H1 (cell line): ENCODE measurements at regions not wholly inside any gene's neighbourhood (a gene's known extent, or its start where the extent isn't known, plus 50 kb on each side); places are given as distances from the start of the nearest gene placed in this dataset.

Source experiments
- CTCF ChIA-PET: fragments of 300-600 bp; sonication (Branson Sonifier 250); formaldehyde crosslinking; loops from one replicate; lab custom pipeline; 2021; ENCODE audit not compliant: partially characterized antibody; lab: Charles Lee
- POLR2A ChIA-PET: fragments of 300-600 bp; sonication (Branson Sonifier 250); formaldehyde crosslinking; loops from one replicate; lab custom pipeline; 2021; ENCODE audit warnings: inconsistent platforms; ENCODE audit not compliant: partially characterized antibody; lab: Charles Lee
- DNase-seq, 2 experiments: peaks; one replicate each; pipeline versions ENCODE4 v3.0.0 to v3.0.0-alpha.2; 2010 to 2022; ENCODE audit warnings: low spot score in 2 of 2, low read depth in 1 of 2, mixed read lengths in 1 of 2
- FAIRE-seq: peaks from 2 replicates; lab custom pipeline; 2011; peaks lifted over from hg19 to GRCh38; lab: Jason Lieb, UNC
- H2AFZ ChIP-seq: 2 replicates; pipeline ENCODE4 v1.8.1; 2012; ENCODE audit warnings: low read length, inconsistent platforms
- H2AK5ac ChIP-seq: 2 replicates; pipeline ENCODE4 v1.6.1; 2013; ENCODE audit warnings: low read depth, low read length
- H2BK120ac ChIP-seq: replicated peaks from 2 replicates; pipeline ENCODE3; 2013; ENCODE audit warnings: low read depth, low read length, inconsistent platforms
- H2BK12ac ChIP-seq: 2 replicates; pipeline ENCODE4 v1.6.1; 2013; ENCODE audit warnings: low read depth, low read length
- H2BK15ac ChIP-seq: 2 replicates; pipeline ENCODE4 v1.6.1; 2013; ENCODE audit warnings: low read length
- H2BK20ac ChIP-seq: 2 replicates; pipeline ENCODE4 v1.6.1; 2013; ENCODE audit warnings: low read length
- H2BK5ac ChIP-seq: 2 replicates; pipeline ENCODE4 v1.6.1; 2013; ENCODE audit warnings: low read depth, low read length
- H3K14ac ChIP-seq: 2 replicates; pipeline ENCODE4 v1.6.1; 2013; ENCODE audit warnings: inconsistent platforms; ENCODE audit not compliant: insufficient read length
- H3K18ac ChIP-seq: 2 replicates; pipeline ENCODE4 v1.6.1; 2013; ENCODE audit warnings: low read length; ENCODE audit errors: extremely low read depth
- H3K23ac ChIP-seq: 2 replicates; pipeline ENCODE4 v1.6.1; 2013; ENCODE audit warnings: inconsistent platforms; ENCODE audit not compliant: insufficient read length
- H3K23me2 ChIP-seq: 2 replicates; pipeline ENCODE4 v1.6.1; 2013; ENCODE audit warnings: low read depth, low read length
- H3K27ac ChIP-seq: 2 replicates; pipeline ENCODE4 v1.6.1; 2011; ENCODE audit warnings: low read depth, low read length, inconsistent platforms
- H3K27me3 ChIP-seq, 4 experiments: replicated peaks in 1 of 4; 1 replicate in 1 of 4; 2 replicates in 3 of 4; pipeline versions ENCODE4 v1.6.1 to v1.8.1; 2011 to 2013; ENCODE audit warnings: low read length in 3 of 4, mild to moderate bottlenecking in 3 of 4, inconsistent platforms in 2 of 4, mixed read lengths in 2 of 4, moderate library complexity in 1 of 4; ENCODE audit not compliant: control insufficient read depth in 3 of 4, insufficient read depth in 3 of 4; ENCODE audit errors: extremely low read depth in 1 of 4
- H3K36me3 ChIP-seq, 4 experiments: 2 replicates each; pipeline versions ENCODE4 v1.6.1 to v1.8.1; 2011 to 2013; ENCODE audit warnings: mild to moderate bottlenecking in 4 of 4, low read length in 3 of 4, moderate library complexity in 2 of 4, control low read depth in 1 of 4, inconsistent platforms in 1 of 4; ENCODE audit not compliant: insufficient read depth in 4 of 4, control insufficient read depth in 2 of 4
- H3K4ac ChIP-seq: replicated peaks from 2 replicates; pipeline ENCODE3; 2013; ENCODE audit warnings: low read length, low read depth, mixed read lengths, inconsistent platforms; ENCODE audit not compliant: insufficient read length
- H3K4me1 ChIP-seq, 4 experiments: replicated peaks in 1 of 4; 1 replicate in 1 of 4; 2 replicates in 3 of 4; pipeline versions ENCODE4 v1.6.1 to v1.8.1; 2011 to 2013; ENCODE audit warnings: low read length in 3 of 4, inconsistent platforms in 2 of 4, mixed read lengths in 1 of 4; ENCODE audit not compliant: insufficient read depth in 4 of 4, control insufficient read depth in 3 of 4
- H3K4me2 ChIP-seq, 2 experiments: 2 replicates each; pipeline versions ENCODE4 v1.6.1 to v1.8.1; 2011 to 2013; ENCODE audit warnings: low read depth in 2 of 2, low read length in 2 of 2, control low read depth in 1 of 2, inconsistent platforms in 1 of 2, mild to moderate bottlenecking in 1 of 2; ENCODE audit not compliant: insufficient read depth in 1 of 2
- H3K4me3 ChIP-seq, 4 experiments: fragments of 200-600, 300-600 bp in 1 of 4; sonication (generic), shearing (Covaris generic), sonication (Bioruptor Twin) in 1 of 4; 2 replicates each; pipeline versions ENCODE4 v1.5.1 to v1.8.1; 2011 to 2016; ENCODE audit warnings: low read length in 4 of 4, low read depth in 3 of 4, control low read depth in 2 of 4, inconsistent platforms in 2 of 4, mild to moderate bottlenecking in 2 of 4, mixed read lengths in 1 of 4, moderate library complexity in 1 of 4; ENCODE audit not compliant: insufficient read depth in 2 of 4; ENCODE audit errors: extremely low read depth in 1 of 4
- H3K56ac ChIP-seq: replicated peaks from 2 replicates; pipeline ENCODE3; 2013; ENCODE audit warnings: low read depth, mild to moderate bottlenecking, mixed read lengths, low read length, inconsistent platforms; ENCODE audit not compliant: insufficient read length
- H3K79me1 ChIP-seq: 2 replicates; pipeline ENCODE4 v1.6.1; 2013; ENCODE audit warnings: low read depth, low read length, control low read depth
- H3K79me2 ChIP-seq, 2 experiments: 2 replicates each; pipeline versions ENCODE4 v1.6.1 to v1.8.1; 2012 to 2013; ENCODE audit warnings: low read length in 2 of 2, mild to moderate bottlenecking in 2 of 2, inconsistent platforms in 1 of 2; ENCODE audit not compliant: insufficient read depth in 2 of 2, control insufficient read depth in 1 of 2
- H3K9ac ChIP-seq, 4 experiments: replicated peaks in 1 of 4; 1 replicate in 1 of 4; 2 replicates in 3 of 4; pipeline versions ENCODE4 v1.6.1 to v1.8.1; 2011 to 2013; ENCODE audit warnings: low read depth in 3 of 4, low read length in 3 of 4, control low read depth in 2 of 4, mild to moderate bottlenecking in 2 of 4, moderate library complexity in 2 of 4, inconsistent platforms in 1 of 4; ENCODE audit errors: extremely low read depth in 1 of 4
- H3K9me3 ChIP-seq, 2 experiments: 2 replicates each; pipeline versions ENCODE4 v1.6.1 to v1.8.1; 2012 to 2013; ENCODE audit warnings: mild to moderate bottlenecking in 2 of 2, moderate library complexity in 2 of 2, control low read depth in 1 of 2, inconsistent platforms in 1 of 2, low read depth in 1 of 2, low read length in 1 of 2, mixed read lengths in 1 of 2; ENCODE audit not compliant: insufficient read depth in 2 of 2
- H4K20me1 ChIP-seq, 2 experiments: replicated peaks in 1 of 2; 2 replicates each; pipeline versions ENCODE3 to v1.8.1; 2011 to 2013; ENCODE audit warnings: inconsistent platforms in 2 of 2, low read length in 2 of 2, mild to moderate bottlenecking in 1 of 2; ENCODE audit not compliant: insufficient read depth in 2 of 2, control insufficient read depth in 1 of 2
- H4K5ac ChIP-seq: 2 replicates; pipeline ENCODE4 v1.6.1; 2013; ENCODE audit warnings: low read length, low read depth, mixed read lengths, inconsistent platforms; ENCODE audit not compliant: insufficient read length
- H4K8ac ChIP-seq: 2 replicates; pipeline ENCODE4 v1.8.0; 2013; ENCODE audit warnings: mild to moderate bottlenecking, moderate library complexity, low read length, inconsistent platforms; ENCODE audit not compliant: insufficient read depth; ENCODE audit errors: extremely low read depth
- H4K91ac ChIP-seq: replicated peaks from 2 replicates; pipeline ENCODE3; 2013; ENCODE audit warnings: low read length, mixed read lengths, inconsistent platforms; ENCODE audit not compliant: insufficient read length
- POLR2A ChIP-seq, 2 experiments: IDR thresholded peaks; 1 replicate in 1 of 2; 2 replicates in 1 of 2; pipeline ENCODE4 v1.6.1; 2011; ENCODE audit warnings: low read depth in 2 of 2, low read length in 2 of 2, mild to moderate bottlenecking in 2 of 2; ENCODE audit errors: control extremely low read depth in 1 of 2
- RAD21 ChIP-seq, 2 experiments: IDR thresholded peaks in 1 of 2; conservative IDR thresholded peaks in 1 of 2; 2 replicates each; pipeline ENCODE4 v1.6.1; 2011; ENCODE audit warnings: low read depth in 2 of 2, low read length in 2 of 2, improper control_type of control experiment in 1 of 2, inconsistent platforms in 1 of 2, mild to moderate bottlenecking in 1 of 2, moderate library complexity in 1 of 2
- WGBS, 2 experiments: shearing (Covaris generic) in 1 of 2; methylation state at CpG; one replicate each; pipeline versions ENCODE4 v1.1.6 to v1.1.7; 2013 to 2015; ENCODE audit warnings: low lambda C conversion rate in 2 of 2, mixed read lengths in 2 of 2, inconsistent platforms in 1 of 2, low coverage in 1 of 2, missing lambda C conversion rate in 1 of 2; ENCODE audit not compliant: insufficient replicate concordance in 2 of 2, insufficient coverage in 1 of 2, insufficient read length in 1 of 2; ENCODE audit errors: extremely low coverage in 1 of 2, missing lambda C conversion rate in 1 of 2; 5-methylcytosine and 5-hydroxymethylcytosine counted together

DNA sequence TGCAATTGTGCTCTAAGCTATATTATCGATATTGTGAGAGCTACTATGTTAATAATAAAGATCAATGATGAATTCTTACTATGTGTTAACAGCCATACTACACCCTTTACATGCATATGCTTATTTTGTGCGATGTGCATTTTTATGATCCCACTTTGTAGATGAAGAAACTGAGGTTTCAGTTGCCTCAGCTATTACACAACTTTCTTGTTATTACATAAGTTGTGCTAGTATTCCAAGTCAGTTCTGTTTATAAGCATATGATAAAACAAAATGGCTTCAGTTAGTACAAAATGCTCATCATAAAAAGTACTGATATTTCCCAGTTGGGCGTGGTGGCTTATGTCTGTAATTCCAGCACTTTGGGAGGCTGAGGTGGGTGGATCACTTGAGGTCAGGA is 471.5 kb upstream of the DCN start:
- Histone ChIP-seq H2AK5ac (no peak overlapping the region), H3K79me2 (no peaks in the 10 kb centered on the region), H4K8ac (no peak overlapping the region), H2AFZ (no peak overlapping the region), H4K20me1 (no peaks in the 10 kb centered on the region), H3K23ac (no peak overlapping the region), H3K4me1 (no peaks in the 10 kb centered on the region), H2BK120ac (no peak overlapping the region), H3K18ac (no peak overlapping the region), H3K23me2 (no peaks in the 10 kb centered on the region), H3K9ac (no peak overlapping the region), H3K4me2 (no peak overlapping the region)
- WGBS, 2 experiments = 93% methylated on average over 3 of the region's 3 CpGs; no CpG with 5 or more reads in 1 of the 2 experiments
- no peak for DNase-seq
- POLR2A ChIA-PET = no interaction called here
- CTCF ChIA-PET = interaction anchor here (0.5 kb wide), 1 partner anchor 38 kb away, joined by 3 read pairs; no protein-coding TSS in a partner anchor
- TF ChIP-seq POLR2A (IDR thresholded peaks at IDR 0.05; ENCODE audit: control extremely low read depth in 1 of 2, low read depth in 2 of 2, low read length in 2 of 2) (no peak), RAD21 (IDR thresholded peaks at IDR 0.05 in 1 of 2, conservative IDR thresholded peaks at IDR 0.05 in 1 of 2; ENCODE audit: low read depth in 2 of 2, low read length in 2 of 2) (no peak)
- TF ChIP-seq, all 59 proteins: peak for 0
- Histone ChIP-seq H3K9me3 (no peaks in the 10 kb centered on the region), H3K27me3 (no peaks in the 10 kb centered on the region), H2BK15ac (no peak overlapping the region), H3K14ac (no peak overlapping the region), H3K36me3 (no peaks in the 10 kb centered on the region), H2BK5ac (no peak overlapping the region), H2BK20ac (no peak overlapping the region), H3K79me1 (no peaks in the 10 kb centered on the region), H3K4ac (no peak overlapping the region), H3K27ac (no peak overlapping the region), H3K4me3 (no peak overlapping the region), H3K56ac (no peak overlapping the region), H4K5ac (no peak overlapping the region), H4K91ac (no peak overlapping the region), H2BK12ac (no peak overlapping the region)
- no peak for FAIRE-seq
